Spleen (tissue), 11 donors: ENCODE measurements at regions not wholly inside any gene's neighbourhood (a gene's known extent, or its start where the extent isn't known, plus 50 kb on each side); places are given as distances from the start of the nearest gene placed in this dataset.
"Not testable (repeated sequence)": the region's sequence is repeated elsewhere in the genome, so short reads cannot be mapped to it uniquely, and the experiment has no call there.

Experiments used
- DNase-seq: peaks from one replicate; pipeline ENCODE4 v3.0.0-alpha.2; 2020
- H3K27ac ChIP-seq, 8 donors: fragments of 200-600 bp; sonication (generic) in 7 of 8; 1 replicate in 4 of 8; 2 replicates in 4 of 8; pipeline versions ENCODE4 v1.5.0 to v1.8.0; 2016 to 2021; ENCODE audit warnings: inconsistent platforms in 4 of 8, mild to moderate bottlenecking in 4 of 8, moderate library complexity in 1 of 8
- H3K27me3 ChIP-seq, 7 donors: fragments of 200-600 bp; sonication (generic) in 6 of 7; replicated peaks in 1 of 7; 1 replicate in 4 of 7; 2 replicates in 3 of 7; pipeline versions ENCODE4 v1.5.0 to v1.8.0; 2016 to 2021; ENCODE audit warnings: inconsistent platforms in 3 of 7, mild to moderate bottlenecking in 1 of 7
- H3K36me3 ChIP-seq, 6 donors: fragments of 200-600 bp; sonication (generic) in 5 of 6; 1 replicate in 4 of 6; 2 replicates in 2 of 6; pipeline versions ENCODE4 v1.5.0 to v1.8.0; 2016 to 2021; ENCODE audit warnings: inconsistent platforms in 2 of 6
- H3K4me1 ChIP-seq, 6 donors: fragments of 200-600 bp; sonication (generic) in 5 of 6; 1 replicate in 3 of 6; 2 replicates in 3 of 6; pipeline versions ENCODE4 v1.5.0 to v1.8.0; 2016 to 2021; ENCODE audit warnings: inconsistent platforms in 3 of 6
- H3K4me3 ChIP-seq, 8 donors: fragments of 200-600 bp; sonication (generic) in 7 of 8; 1 replicate in 4 of 8; 2 replicates in 4 of 8; pipeline versions ENCODE4 v1.5.0 to v1.8.0; 2016 to 2021; ENCODE audit warnings: inconsistent platforms in 4 of 8, mild to moderate bottlenecking in 4 of 8, moderate library complexity in 2 of 8
- H3K9me3 ChIP-seq, 8 donors: fragments of 200-600 bp; sonication (generic) in 7 of 8; 1 replicate in 4 of 8; 2 replicates in 4 of 8; pipeline versions ENCODE4 v1.5.0 to v1.8.0; 2016 to 2021; ENCODE audit warnings: inconsistent platforms in 4 of 8
- POLR2A ChIP-seq, 3 donors: fragments of 450-650 bp; IDR thresholded peaks; one replicate each; pipeline ENCODE4 v1.5.1; 2017; ENCODE audit warnings: antibody characterized with exemption in 3 of 3, mild to moderate bottlenecking in 1 of 3
- POLR2AphosphoS5 ChIP-seq, 3 donors: sonication (generic); formaldehyde crosslinking; IDR thresholded peaks; one replicate each; pipeline ENCODE4 v1.5.1; 2017; ENCODE audit warnings: antibody characterized with exemption in 3 of 3
- WGBS, 5 donors: extraction: QIAGEN DNeasy Blood & Tissue Kit in 3 of 5; methylation state at CpG; one replicate each; pipeline versions ENCODE4 v1.1.5 to v1.1.7; 2013 to 2018; 5-methylcytosine and 5-hydroxymethylcytosine counted together
- intact Hi-C: fragments of 100-400 bp; cut with DNase I; formaldehyde crosslinking; loops from one replicate; pipeline ENCODE4 v1.15.0; 2023; ENCODE audit warnings: low total_unique reads
- TF ChIP-seq, protein P1 (sequence below), 11 experiments: fragments of 200-600 bp in 7 of 11; fragments of 450-650 bp in 4 of 11; sonication (generic) in 4 of 11; IDR thresholded peaks in 8 of 11; conservative IDR thresholded peaks in 3 of 11; 1 replicate in 7 of 11; 2 replicates in 4 of 11; pipeline versions ENCODE4 v1.4.0 to v1.8.0; 2016 to 2021; ENCODE audit warnings: antibody characterized with exemption in 11 of 11, inconsistent platforms in 4 of 11, mild to moderate bottlenecking in 1 of 11
- donor health status: healthy with polysubstance abuse.
- donor health status: DM: no; HTN: no; CAD: no; lungs with moderate emphysema.
- donor health status: DM: no; HTN: no; CAD: no.
- donor health status: Bipolar disorder and iron deficiency.
- donor health status: healthy.
- donor health status: DM: no; HTN: no; CAD: no.
- donor health status: DM: yes; HTN: yes; CAD: no.

DNA sequence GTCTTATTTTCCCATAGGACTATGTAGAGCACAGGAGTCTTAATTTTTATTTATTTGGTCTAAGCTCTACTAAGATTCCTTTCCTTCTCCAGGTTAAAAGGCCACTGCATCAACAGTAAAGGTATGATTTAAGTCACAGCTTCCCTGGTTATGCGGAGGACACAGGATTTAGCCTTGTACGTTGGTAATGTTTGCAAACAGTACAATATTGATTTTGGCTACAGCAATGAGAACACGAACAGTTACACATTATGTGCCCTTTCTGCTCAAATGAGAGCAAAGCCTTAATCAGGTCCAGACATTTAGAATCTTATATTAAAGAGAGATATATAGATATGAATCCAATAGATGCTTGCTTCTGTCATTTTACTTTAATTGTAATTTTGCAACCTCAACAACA is 264.0 kb downstream of the NUF2 start:
- no peak overlapping the region for H3K27ac ChIP-seq
- no peaks in the 10 kb centered on the region for H3K4me1 ChIP-seq
- no peak for TF ChIP-seq POLR2AphosphoS5 (IDR thresholded peaks at IDR 0.05)
- TF ChIP-seq, protein P1, sequence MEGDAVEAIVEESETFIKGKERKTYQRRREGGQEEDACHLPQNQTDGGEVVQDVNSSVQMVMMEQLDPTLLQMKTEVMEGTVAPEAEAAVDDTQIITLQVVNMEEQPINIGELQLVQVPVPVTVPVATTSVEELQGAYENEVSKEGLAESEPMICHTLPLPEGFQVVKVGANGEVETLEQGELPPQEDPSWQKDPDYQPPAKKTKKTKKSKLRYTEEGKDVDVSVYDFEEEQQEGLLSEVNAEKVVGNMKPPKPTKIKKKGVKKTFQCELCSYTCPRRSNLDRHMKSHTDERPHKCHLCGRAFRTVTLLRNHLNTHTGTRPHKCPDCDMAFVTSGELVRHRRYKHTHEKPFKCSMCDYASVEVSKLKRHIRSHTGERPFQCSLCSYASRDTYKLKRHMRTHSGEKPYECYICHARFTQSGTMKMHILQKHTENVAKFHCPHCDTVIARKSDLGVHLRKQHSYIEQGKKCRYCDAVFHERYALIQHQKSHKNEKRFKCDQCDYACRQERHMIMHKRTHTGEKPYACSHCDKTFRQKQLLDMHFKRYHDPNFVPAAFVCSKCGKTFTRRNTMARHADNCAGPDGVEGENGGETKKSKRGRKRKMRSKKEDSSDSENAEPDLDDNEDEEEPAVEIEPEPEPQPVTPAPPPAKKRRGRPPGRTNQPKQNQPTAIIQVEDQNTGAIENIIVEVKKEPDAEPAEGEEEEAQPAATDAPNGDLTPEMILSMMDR (IDR thresholded peaks at IDR 0.05 in 8 of 11, conservative IDR thresholded peaks at IDR 0.05 in 3 of 11): no peak
- no peak for TF ChIP-seq POLR2A (IDR thresholded peaks at IDR 0.05)
- 81 to 94% (median 87%) methylated on average over 3 of the region's 3 CpGs for WGBS, 5 donors
- intact Hi-C loops: no loop called here
- H3K27me3 ChIP-seq: no peaks in the 10 kb centered on the region
- H3K4me3 ChIP-seq: no peak overlapping the region
- no peaks in the 10 kb centered on the region for H3K36me3 ChIP-seq
- no peak for DNase-seq
- no peaks in the 10 kb centered on the region for H3K9me3 ChIP-seq

- no peak for TF ChIP-seq POLR2A (IDR thresholded peaks at IDR 0.05)
- DNase-seq: no peak
- no peak overlapping the region for H3K4me3 ChIP-seq
- WGBS, 5 donors: 71 to 90% (median 79%) methylated on average over 2 of the region's 2 CpGs
- no peaks in the 10 kb centered on the region for H3K27me3 ChIP-seq
- H3K9me3 ChIP-seq: peaks cover 0 to 6% (median 0%) of the 10 kb centered on the region in 8 donors
- intact Hi-C loops: no loop called here
- no peaks in the 10 kb centered on the region for H3K36me3 ChIP-seq
- H3K4me1 ChIP-seq: no peaks in the 10 kb centered on the region
- H3K27ac ChIP-seq: no peak overlapping the region
Measured at GRCh38 chr1:163588796-163589195, 267.0 kb downstream of the NUF2 start.

GRCh38 chr1:163589735-163590134 is 268.0 kb downstream of the NUF2 start:
- Histone ChIP-seq H3K27me3 (no peaks in the 10 kb centered on the region), H3K4me3 (no peak overlapping the region), H3K27ac (no peak overlapping the region), H3K36me3 (no peaks in the 10 kb centered on the region), H3K4me1 (no peaks in the 10 kb centered on the region), H3K9me3 (peaks cover 0 to 15% (median 0%) of the 10 kb centered on the region in 8 donors)
- TF ChIP-seq POLR2AphosphoS5 (IDR thresholded peaks at IDR 0.05) (no peak), POLR2A (IDR thresholded peaks at IDR 0.05) (no peak)
- TF ChIP-seq, protein P1 (IDR thresholded peaks at IDR 0.05 in 8 of 11, conservative IDR thresholded peaks at IDR 0.05 in 3 of 11): no peak
- intact Hi-C loops: no loop called here
- DNase-seq: no peak
- 60 to 77% (median 66%) methylated on average over 2 of the region's 2 CpGs for WGBS, 5 donors

- H3K4me3 ChIP-seq, DNase-seq, intact Hi-C loops, H3K27ac ChIP-seq, H3K36me3 ChIP-seq, H3K4me1 ChIP-seq, H3K27me3 ChIP-seq: not testable (repeated sequence)
- peaks cover 0 to 24% (median 0%) of the 10 kb centered on the region in 8 donors for H3K9me3 ChIP-seq
- 69 to 94% (median 83%) methylated on average over 2 of the region's 2 CpGs for WGBS, 5 donors
Measured at GRCh38 chr1:163591131-163591530, 269.4 kb downstream of the NUF2 start.

DNA sequence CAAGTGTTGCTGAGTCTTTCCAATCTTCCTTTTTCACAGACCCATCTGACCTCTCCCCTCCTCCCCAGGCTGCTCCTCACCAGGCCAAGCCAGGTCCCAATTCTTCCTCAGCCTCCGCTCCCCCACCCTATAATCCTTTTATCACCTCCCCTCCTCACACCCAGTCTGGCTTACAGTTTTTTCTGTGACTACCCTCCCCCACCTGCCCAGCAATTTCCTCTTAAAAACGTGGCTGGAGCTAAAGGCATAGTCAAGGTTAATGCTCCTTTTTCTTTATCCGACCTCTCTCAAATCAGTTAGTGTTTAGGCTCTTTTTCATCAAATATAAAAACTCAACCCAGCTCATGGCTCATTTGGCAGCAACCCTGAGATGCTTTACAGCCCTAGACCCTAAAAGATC is 270.9 kb downstream of the NUF2 start:
- WGBS, 5 donors: 59 to 71% (median 63%) methylated on average over 3 of the region's 3 CpGs
- intact Hi-C loops, H3K36me3 ChIP-seq: not testable (repeated sequence)

DNA sequence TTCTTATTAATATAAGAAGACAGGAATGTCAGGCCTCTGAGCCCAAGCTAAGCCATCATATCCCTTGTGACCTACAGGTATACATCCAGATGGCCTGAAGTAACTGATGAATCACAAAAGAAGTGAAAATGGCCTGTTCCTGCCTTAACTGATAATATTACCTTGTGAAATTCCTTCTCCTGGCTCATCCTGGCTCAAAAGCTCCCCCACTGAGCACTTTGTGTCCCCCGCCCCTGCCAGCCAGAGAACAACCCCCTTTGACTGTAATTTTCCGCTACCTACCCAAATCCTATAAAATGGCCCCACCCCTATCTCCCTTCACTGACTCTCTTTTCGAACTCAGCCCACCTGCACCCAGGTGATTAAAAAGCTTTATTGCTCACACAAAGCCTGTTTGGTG is 274.4 kb downstream of the NUF2 start:
- H3K27me3 ChIP-seq, DNase-seq, H3K4me3 ChIP-seq, H3K36me3 ChIP-seq, intact Hi-C loops, H3K4me1 ChIP-seq, H3K27ac ChIP-seq: not testable (repeated sequence)
- peaks cover 0 to 24% (median 0%) of the 10 kb centered on the region in 8 donors for H3K9me3 ChIP-seq
- WGBS, 5 donors: 78 to 90% (median 84%) methylated on average over 3 of the region's 3 CpGs

More for the DNA sequence above, 270.9 kb downstream of the NUF2 start:
- not testable (repeated sequence) for H3K4me3 ChIP-seq, DNase-seq, H3K27ac ChIP-seq, H3K27me3 ChIP-seq, H3K4me1 ChIP-seq
- H3K9me3 ChIP-seq: peaks cover 0 to 24% (median 0%) of the 10 kb centered on the region in 8 donors
